HG03558 (cell line): ENCODE measurements at regions not wholly inside any gene's neighbourhood (a gene's known extent, or its start where the extent isn't known, plus 50 kb on each side); places are given as distances from the start of the nearest gene placed in this dataset.

ENCODE experiments used
- ATAC-seq: cut with Tn5 transposase; IDR thresholded peaks from one replicate; pipeline ENCODE4 v1.9.1; 2021; ENCODE audit warnings: moderate number of reproducible peaks; ENCODE audit not compliant: unreplicated experiment; ENCODE audit errors: extremely low read depth

DNA sequence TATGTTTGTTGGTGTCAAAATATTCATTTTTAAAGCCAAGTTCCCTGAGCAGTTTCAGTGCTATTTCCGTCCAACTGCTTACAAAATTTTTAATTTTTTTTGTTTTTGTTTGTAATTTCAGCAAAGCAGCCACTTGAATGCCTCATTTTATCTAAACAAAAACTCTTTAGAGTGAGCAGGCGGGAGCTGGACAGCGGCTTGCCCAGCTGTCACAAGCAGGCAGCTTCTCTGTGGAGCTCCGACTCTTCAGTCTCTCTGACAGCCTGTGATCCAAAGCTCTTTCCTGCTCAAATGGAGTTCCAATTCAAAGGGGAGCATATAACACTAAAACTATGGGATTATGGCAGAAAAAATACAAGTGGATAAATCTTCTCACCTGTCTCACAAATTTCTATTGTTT is 618.3 kb upstream of the PCDH20 start:
- ATAC-seq = no peak

DNA sequence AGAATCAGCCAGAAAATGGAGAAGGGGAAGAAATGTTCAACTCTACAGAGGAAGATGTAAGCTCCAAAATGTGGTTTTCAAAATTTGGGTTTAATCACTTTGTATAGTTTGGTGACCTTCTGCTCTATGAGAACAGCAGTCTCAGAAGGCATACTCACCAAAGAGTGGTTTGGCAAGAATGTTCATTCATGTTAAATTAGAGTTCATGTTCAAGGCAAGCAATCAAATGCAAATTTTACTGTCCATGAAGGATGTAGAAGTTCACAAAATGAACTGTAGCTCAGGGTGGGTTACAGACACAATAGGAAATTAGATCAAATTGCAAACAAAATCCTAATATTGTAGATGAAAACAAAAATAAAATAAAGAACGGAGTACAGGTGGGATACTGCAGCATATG is 606.7 kb upstream of the PCDH20 start:
- ATAC-seq = no peak

DNA sequence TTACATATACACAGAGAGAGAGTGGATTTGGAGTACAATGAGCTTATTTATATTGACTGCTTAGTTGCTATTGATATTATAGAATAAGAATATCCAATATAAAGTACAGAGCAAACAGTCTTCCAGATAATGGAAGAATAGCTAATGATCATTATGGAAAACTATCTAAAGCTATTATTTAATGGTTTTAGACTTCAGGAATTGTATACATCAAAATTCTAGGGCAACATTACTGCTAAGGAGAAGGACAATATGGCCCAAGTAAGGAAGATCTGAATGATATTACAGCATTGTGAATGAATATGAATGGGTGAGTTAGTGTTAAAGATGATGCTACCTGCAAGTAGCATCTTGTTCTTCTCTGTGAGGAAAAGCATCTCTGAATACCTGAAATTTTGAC is 604.2 kb upstream of the PCDH20 start:
- ATAC-seq = no peak

DNA sequence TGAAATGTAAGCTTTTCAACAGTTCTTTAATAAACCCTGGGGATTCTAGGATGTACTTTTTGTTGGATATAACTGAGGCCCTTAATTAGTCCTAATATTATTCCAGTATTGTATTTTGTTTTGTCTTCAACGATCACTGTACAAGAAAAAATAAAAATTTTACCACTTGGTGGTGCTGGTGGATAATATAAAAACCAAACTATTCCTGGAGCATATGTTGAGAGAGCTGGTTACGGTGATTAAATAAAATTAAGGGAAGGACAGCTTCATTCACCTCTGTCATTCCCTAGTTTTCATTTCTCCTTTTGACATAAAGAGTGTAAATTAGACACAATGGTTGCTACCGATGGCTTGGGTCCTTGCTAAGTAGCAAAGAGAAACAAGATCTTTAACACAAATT is 598.6 kb upstream of the PCDH20 start:
- no peak for ATAC-seq

DNA sequence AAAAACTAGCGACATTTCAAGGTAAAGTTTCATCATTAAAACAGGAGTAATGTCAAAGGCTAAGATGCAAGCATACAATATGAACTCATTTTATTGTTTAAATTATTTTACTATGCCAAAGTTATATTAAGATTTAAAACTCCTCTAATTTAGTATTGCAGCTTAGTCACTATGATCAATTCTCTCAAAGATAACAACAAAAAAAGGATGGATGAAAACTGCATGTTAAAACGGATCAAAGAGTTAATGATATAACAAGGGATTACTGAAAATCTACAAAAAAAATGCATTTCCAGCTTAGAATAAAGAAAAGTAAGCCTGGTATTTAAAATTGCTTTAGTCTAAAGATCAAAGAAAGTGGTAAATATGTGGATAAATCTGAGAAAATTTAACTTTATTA is 587.8 kb upstream of the PCDH20 start:
- no peak for ATAC-seq

DNA sequence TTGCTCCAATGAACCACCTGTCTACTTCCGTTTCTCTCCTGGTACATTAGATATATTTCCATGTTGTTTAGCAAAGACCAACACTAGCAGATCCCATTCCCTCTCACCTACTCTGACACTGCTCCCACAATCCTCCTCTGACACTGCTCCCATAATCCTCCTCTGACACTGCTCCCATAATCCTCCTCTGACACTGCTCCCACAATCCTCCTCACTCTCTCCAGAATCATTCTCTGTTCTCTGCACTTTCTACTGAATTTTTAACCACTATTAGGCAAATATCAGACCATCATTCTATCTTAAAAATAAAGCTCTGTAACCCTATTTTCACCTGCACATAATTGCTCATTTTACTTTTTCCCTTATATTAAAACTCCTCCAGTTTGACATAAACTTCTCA is 578.5 kb upstream of the PCDH20 start:
- ATAC-seq = no peak

DNA sequence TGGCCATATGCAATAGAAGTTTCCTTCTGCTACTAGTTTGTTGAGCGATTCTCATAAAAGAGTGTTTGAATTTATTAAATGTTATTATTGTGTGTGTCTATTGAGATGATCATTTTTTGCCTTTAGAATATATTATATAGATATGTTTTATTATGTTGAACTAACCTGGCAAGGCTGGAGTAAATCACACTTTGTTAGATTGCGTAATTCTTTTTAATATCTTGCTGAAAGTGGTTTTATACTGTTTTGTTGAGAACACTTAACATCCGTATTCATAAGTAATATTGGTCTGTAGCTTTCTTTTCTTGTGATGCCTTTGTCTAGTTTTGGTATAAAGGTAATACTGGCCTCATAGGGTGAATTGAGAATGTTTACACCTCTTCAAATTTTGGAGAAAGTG is 574.3 kb upstream of the PCDH20 start:
- no peak for ATAC-seq

DNA sequence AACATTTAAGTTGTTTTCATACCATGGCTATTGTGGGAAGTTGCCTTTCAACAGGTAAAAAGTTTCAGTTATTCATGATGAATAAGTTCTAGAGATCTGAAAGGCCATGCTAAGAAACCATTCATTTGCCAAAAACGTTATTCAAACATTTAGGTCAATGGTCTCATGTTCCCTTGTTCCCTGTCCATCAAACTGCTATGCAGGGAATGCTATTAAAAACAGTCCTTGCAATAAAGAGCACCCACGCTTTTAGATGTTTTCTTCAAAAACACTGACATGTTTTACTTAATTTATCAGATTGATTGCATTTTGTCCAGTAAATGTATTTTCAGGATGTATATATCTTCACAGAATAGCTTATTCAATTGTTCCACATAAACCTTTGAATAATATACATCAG is 573.2 kb upstream of the PCDH20 start:
- ATAC-seq = no peak

DNA sequence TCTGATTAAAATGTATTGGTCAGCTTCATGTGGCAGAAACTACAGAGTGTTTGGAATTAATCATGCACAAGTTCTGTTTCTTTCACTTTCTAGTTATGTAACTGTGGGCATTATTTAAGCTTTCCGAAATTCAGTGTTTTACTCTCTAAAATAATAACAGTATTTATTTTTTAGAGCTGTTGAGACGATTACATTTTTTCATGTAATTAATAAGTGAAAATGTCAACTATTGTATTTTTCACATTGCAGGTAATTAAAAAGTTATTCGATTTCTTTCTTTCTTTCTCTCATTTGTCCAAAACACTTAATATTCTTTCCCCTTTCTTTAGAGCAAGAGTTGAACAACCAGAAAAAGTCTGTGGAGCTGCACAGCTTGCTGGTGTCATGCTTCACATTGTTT is 559.4 kb upstream of the PCDH20 start:
- no peak for ATAC-seq

DNA sequence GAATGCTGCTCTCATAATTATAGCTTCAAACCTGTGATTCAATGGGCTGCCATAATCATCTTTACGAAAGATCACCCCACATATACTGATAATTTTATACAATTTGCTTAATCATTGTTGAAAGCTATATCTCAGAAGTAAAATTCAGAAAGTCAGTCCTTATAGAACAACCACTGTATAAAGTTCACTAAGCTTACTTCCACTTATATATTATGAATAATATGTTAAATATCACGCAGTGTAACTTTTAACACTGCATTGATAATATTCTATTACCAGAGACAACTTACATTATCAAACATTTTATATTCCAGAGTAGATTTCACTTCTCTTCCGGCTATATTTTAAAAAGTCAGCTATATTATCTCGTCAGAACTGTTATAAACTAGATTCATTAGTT is 550.1 kb upstream of the PCDH20 start:
- ATAC-seq = no peak

DNA sequence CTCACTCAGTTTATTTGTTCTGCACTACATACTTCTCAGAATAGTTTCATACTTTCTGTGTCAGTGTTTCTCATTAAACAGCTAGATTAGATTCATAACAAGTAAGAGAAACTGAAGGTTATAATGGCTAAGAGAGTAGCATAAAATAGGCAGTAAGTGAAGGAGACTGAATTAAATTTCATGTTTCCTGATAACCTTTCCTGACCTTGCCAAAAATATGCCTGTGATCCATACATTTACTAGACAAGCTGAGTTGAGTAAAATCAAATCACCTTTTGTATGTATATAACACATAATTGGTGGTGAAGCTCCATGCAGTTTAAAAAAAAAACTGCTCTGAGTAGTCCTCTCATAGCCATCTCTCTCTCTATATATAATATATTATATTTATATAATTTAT is 545.3 kb upstream of the PCDH20 start:
- no peak for ATAC-seq

DNA sequence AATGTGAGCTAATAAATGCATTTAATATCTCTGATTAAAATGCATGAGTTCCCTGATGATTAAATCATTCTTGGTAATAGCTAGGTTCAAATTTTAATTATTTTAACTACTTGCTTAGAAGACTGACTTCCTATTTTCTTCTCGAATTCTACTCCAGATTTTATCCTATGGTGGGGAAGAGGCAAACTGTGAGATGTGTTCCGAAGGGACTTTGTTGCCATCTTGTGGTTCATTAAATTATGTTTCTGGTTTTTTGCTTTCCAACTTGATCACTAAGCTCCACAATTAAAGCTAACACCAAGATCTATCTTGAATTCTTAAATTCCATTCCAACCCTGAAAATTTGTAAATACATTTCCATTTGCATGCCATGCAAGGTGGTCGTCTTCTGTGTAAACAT is 538.4 kb upstream of the PCDH20 start:
- ATAC-seq = no peak

DNA sequence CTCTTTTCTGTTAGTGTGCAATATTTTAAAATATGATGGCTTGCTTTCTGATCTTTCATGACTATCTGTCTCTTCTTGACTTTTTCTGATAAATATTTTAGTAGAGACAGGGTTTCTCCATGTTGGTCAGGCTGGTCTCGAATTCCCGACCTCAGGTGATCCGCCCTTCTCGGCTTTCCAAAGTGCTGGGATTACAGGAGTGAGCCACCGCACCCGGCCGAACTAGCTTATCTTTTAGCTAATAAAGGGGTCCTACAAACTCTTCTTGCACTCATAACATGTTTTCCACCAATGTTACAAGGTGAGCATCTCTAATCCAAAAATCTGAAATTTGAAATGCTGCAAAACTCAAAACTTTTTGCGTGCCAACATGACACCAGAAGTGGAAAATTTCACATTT is 535.2 kb upstream of the PCDH20 start:
- no peak for ATAC-seq

DNA sequence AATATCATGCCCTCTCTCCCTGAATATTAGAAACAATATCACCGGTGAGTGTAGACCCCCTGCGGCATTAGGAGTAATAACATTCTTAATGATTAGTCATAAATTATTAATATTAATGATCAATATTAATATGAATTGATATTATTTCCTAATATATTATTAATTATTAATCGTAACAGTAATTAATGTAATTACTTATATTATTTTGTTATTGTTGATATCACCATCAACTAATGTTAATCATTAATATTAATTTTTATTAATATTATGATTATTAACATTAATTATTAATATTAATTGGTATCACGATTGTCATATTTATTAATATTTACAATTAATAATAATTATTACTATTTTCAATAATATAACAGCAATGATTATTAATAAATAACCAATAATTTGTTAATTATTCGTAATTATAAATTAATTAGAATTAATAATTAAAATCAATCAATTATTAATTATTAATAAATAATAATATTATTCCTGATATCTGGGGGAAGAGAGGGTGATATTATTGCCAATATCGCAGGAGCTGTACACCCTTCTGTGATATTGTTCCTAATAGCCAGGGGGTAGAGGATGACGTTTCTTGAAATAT is 528.8 kb upstream of the PCDH20 start:
- no peak for ATAC-seq

DNA sequence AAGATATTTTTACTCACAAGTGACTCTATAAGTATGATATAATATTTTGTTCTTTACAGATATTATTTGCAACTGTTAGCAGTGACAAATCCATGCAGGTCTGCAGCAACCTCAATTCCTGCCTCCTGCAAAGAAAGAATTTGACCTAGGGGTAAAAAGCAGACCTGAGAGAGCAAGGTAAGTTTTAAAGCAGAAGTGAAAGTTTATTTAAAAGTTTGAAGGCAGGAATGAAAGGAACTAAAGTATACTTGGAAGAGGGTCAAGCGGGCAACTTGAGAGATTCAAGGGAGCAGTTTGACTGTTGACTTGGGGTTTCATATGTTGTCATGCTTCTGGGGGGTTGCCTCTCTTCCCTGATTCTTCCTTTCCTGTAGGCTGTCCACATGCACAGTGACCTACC is 520.1 kb upstream of the PCDH20 start:
- ATAC-seq = no peak

DNA sequence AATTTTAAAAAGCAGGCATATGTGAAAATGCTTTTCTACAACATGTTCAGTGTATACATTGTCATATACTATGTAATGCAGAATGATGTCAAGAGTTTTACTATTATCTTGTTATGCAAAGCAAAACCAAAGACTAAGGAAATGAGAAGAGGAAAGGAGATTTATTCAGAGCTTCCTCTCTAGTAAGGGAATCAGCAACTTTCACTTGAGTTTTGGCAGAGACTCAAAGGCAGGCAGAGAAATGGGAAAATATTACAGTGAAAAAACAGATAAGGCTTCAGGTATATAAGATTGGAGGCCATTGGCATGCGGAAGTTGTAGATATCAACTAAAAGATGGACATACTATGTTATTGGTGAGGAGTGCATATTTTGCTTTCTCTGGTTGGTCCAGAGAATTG is 512.0 kb upstream of the PCDH20 start:
- no peak for ATAC-seq

DNA sequence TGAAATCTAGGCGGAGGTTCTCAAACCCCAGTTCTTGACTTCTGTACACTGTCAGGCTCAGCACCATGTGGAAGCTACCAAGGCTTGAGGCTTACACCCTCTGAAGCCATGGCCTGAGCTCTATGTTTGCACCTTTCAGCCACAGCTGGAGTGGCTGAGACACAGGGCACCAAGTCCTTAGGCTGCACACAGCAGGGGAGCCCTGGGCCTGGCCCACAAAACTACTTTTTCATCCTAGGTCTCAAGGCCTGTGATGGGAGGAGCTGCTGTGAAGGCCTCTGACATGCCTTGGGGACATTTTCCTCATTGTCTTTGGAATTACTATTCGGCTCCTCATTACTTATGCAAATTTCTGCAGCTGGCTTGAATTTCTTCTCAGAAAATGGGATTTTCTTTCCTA is 503.2 kb upstream of the PCDH20 start:
- no peak for ATAC-seq

DNA sequence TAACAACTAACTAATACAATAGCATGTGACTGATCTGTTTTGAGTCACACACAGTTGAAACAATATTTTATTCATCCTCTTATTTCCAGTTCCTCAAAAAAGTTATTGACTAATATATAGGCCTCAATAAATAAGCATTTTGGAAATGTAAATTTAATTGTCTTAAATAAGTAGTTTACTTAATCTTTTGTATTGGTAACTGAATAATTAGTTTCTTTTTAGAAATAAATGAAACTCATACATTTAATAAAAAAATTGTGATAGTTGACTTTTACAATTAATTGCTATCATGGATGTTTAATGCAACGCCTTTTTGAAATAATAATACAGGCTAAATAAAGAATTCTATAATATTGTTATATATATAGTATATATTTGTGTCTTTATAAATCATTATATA is 500.8 kb upstream of the PCDH20 start:
- no peak for ATAC-seq

DNA sequence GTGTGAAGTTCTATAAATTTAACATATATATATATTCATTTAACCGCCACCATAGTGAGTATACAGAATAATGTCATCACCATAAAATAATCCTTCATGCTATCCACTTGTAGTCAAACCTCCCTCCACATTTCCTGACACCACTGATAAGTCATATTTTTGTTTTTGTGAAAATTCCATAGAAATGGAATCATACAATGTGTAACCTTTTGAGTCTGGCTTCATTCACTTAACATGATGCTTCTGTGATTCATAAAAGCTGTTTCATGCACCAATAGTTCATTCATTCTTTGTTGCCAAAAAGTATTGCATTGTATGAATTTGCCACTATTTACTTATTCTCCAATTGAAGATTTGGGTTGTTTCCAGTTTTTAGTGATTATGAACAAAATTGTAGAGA is 497.5 kb upstream of the PCDH20 start:
- no peak for ATAC-seq

DNA sequence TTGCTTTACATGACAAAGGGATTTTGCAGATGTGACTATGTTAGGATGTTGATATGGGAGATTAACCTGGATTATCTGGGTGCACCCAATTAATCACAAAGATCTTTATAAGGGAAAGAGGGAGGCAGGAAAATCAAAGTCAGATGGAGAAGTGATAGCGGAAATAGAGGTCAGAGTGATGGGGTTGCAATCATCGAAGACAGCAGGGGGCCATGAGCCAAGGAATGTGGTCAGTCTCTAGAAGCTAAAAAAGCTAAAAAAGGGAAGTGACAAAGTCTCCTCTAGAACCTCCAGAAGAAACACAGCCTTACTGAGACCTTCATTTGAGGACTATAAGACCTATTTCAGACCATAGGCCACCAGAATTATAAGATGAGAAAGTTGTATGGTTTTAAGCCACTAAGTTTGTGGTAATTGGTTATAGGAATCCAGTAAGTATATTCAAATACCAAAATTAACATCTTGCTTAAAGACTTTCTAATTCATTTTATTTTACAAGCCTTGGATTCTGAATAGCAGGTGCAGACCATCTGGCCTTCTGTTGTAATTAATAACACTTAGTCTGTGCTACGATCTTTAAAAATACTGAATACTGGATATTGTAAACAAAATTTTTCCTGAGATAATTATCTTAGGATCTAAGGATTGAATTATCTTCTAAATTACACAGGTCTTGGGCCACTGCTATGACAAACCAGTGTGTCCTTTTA is 493.4 kb upstream of the PCDH20 start:
- no peak for ATAC-seq

DNA sequence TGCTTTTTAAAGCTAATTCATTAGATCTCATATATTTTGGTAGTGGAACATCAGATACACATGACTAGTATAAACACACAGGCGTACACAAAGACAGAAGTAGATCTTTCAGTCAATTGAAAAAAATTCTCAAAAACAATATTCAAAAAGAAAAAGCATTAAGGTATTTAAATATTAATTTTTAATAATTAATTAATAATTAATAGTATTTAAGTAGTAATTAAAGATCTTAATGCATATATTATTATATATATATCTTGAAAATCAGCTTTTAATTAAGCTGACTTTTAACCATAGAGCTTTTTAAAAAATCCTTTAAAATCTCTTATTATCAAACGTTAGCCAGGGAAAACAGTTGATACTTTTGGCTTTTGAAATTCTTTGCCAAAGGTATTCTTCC is 489.4 kb upstream of the PCDH20 start:
- no peak for ATAC-seq

DNA sequence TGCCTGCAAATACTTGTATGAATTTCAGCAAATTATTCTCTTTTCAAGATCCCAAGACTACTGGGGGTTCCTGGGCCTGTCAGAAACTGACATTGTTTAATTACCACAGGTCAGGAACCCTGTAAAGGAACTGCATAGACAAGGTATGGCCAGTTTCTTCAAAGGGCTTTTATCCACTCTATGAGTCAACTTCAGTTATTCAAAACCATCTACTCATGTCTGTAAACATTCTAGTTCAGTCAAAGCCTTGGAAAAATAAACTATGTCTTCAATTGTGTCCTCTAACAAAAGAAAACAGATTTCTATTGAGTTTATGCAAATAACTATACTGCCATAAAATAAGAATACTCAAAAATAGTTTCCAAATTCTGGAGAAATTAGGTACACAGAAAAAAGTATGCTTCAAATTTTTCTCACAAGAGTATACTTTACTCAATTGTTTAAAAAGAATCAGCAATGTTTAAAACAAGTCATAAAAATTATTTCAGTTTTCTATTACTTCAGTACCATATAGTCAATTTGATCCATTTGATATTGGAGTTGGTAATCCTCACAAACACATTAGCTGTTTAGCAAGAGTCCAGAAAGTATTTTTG is 486.4 kb upstream of the PCDH20 start:
- ATAC-seq = no peak
